ENCODE measurements at regions not wholly inside any gene's neighbourhood (a gene's known extent, or its start where the extent isn't known, plus 50 kb on each side); places are given as distances from the start of the nearest gene placed in this dataset.

- no peak overlapping the region for H2AK5ac ChIP-seq (ENCODE audit: insufficient read length, low read length)
- H3K56ac ChIP-seq (ENCODE audit: insufficient read length, low read depth, low read length), result no peak overlapping the region
- Mint-ChIP-seq H3K27me3 (ENCODE audit: low read depth) (no peaks in the 10 kb centered on the region; the same call in 1 of the 2 replicates), H3K9me3 (peaks cover 7 to 9% of the 10 kb centered on the region in 2 experiments), H3K4me1 (no peaks in the 10 kb centered on the region), H3K27ac (no peak overlapping the region), H3K4me3 (no peak overlapping the region), H3K36me3 (ENCODE audit: insufficient read depth in 1 of 3, low read depth in 3 of 3) (peaks cover 0 to 10% (median 6%) of the 10 kb centered on the region in 3 experiments; a peak in 5 of 7 replicates)
- no peak overlapping the region for H3K4ac ChIP-seq (ENCODE audit: low read depth, low read length)
- H2BK5ac ChIP-seq (ENCODE audit: insufficient read length, low read length), result no peak overlapping the region
- DNase-seq, result no peak
- no peaks in the 10 kb centered on the region for H3K79me2 ChIP-seq (ENCODE audit: insufficient read depth, low read length)
- no peak overlapping the region for H4K91ac ChIP-seq (ENCODE audit: insufficient read length, low read depth, low read length)
- no peaks in the 10 kb centered on the region for H3K9me3 ChIP-seq (ENCODE audit: control insufficient read depth, low read depth, low read length)
- no peak overlapping the region for H3K14ac ChIP-seq (ENCODE audit: insufficient read depth, low read length)
- H3K18ac ChIP-seq (ENCODE audit: insufficient read length, low read depth, low read length), result no peak overlapping the region
- H2BK12ac ChIP-seq (ENCODE audit: insufficient read length, low read depth, low read length), result no peak overlapping the region
- H3K23me2 ChIP-seq (ENCODE audit: insufficient read length, low read depth, low read length, poor library complexity, severe bottlenecking), result no peaks in the 10 kb centered on the region
- no peak overlapping the region for H3T11ph ChIP-seq (ENCODE audit: low read length)
- no peak overlapping the region for H3K27ac ChIP-seq (ENCODE audit: insufficient read length, low read depth, low read length)
- H4K20me1 ChIP-seq (ENCODE audit: control insufficient read depth, insufficient read depth, insufficient read length), result no peaks in the 10 kb centered on the region
- H2BK120ac ChIP-seq (ENCODE audit: low read depth, low read length, poor library complexity, severe bottlenecking), result no peak overlapping the region
- H3K9ac ChIP-seq (ENCODE audit: extremely low read depth, insufficient read length, low read length), result no peak overlapping the region
- H3K23ac ChIP-seq (ENCODE audit: insufficient read length, low read depth, low read length), result no peak overlapping the region
- no peak overlapping the region for H4K5ac ChIP-seq (ENCODE audit: insufficient read length, low read depth, low read length)
- no peaks in the 10 kb centered on the region for H3K79me1 ChIP-seq (ENCODE audit: insufficient read depth, low read depth, low read length, poor library complexity, severe bottlenecking)
- H4K8ac ChIP-seq (replicated peaks; ENCODE audit: insufficient read length, low read depth, low read length), result no peak overlapping the region
- H2AFZ ChIP-seq (ENCODE audit: low read length), result no peak overlapping the region
- TF ChIP-seq, protein P1, sequence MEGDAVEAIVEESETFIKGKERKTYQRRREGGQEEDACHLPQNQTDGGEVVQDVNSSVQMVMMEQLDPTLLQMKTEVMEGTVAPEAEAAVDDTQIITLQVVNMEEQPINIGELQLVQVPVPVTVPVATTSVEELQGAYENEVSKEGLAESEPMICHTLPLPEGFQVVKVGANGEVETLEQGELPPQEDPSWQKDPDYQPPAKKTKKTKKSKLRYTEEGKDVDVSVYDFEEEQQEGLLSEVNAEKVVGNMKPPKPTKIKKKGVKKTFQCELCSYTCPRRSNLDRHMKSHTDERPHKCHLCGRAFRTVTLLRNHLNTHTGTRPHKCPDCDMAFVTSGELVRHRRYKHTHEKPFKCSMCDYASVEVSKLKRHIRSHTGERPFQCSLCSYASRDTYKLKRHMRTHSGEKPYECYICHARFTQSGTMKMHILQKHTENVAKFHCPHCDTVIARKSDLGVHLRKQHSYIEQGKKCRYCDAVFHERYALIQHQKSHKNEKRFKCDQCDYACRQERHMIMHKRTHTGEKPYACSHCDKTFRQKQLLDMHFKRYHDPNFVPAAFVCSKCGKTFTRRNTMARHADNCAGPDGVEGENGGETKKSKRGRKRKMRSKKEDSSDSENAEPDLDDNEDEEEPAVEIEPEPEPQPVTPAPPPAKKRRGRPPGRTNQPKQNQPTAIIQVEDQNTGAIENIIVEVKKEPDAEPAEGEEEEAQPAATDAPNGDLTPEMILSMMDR (conservative IDR thresholded peaks at IDR 0.05), result no peak
- WGBS (ENCODE audit: extremely low coverage, insufficient read length, low lambda C conversion rate), result no CpG with 5 or more reads among the region's 1 CpG
- no peaks in the 10 kb centered on the region for H3K4me1 ChIP-seq (ENCODE audit: insufficient read depth, low read length)
- no peak overlapping the region for H2BK15ac ChIP-seq (ENCODE audit: low read depth, low read length)
- H2BK20ac ChIP-seq (ENCODE audit: low read depth, low read length, poor library complexity, severe bottlenecking), result no peak overlapping the region
- H3K4me2 ChIP-seq (ENCODE audit: insufficient read depth, insufficient read length, low read length), result no peak overlapping the region
- H3K27me3 ChIP-seq (ENCODE audit: insufficient read depth, low read length), result no peaks in the 10 kb centered on the region
Measured at GRCh38 chr9:82820186-82820585, 242.8 kb downstream of the RASEF start.
